ENCODE measurements at regions not wholly inside any gene's neighbourhood (a gene's known extent, or its start where the extent isn't known, plus 50 kb on each side); places are given as distances from the start of the nearest gene placed in this dataset.

GRCh38 chr11:96469776-96470175, 80.0 kb downstream of the JRKL start:
- no peak for TF ChIP-seq HOXA7 (CRISPR knock-in tag; IDR thresholded peaks at IDR 0.05)
- no peak for TF ChIP-seq SMC3 (IDR thresholded peaks at IDR 0.05)
- no peak for TF ChIP-seq POLR2A (IDR thresholded peaks at IDR 0.05; ENCODE audit: low read length)
- TF ChIP-seq SREBF2 (IDR thresholded peaks at IDR 0.05): no peak
- no peak for TF ChIP-seq RCOR1 (IDR thresholded peaks at IDR 0.05; ENCODE audit: low read depth, low read length)
- TF ChIP-seq CTCF (IDR thresholded peaks at IDR 0.05): no peak
- no peak for TF ChIP-seq MYC (IDR thresholded peaks at IDR 0.05; ENCODE audit: borderline replicate concordance, low read length)
- TF ChIP-seq CEBPB (IDR thresholded peaks at IDR 0.05): no peak
- TF ChIP-seq EP300 (IDR thresholded peaks at IDR 0.05): no peak

All from A549 (cell line).